Karpas-422 (cell line): ENCODE measurements at regions not wholly inside any gene's neighbourhood (a gene's known extent, or its start where the extent isn't known, plus 50 kb on each side); places are given as distances from the start of the nearest gene placed in this dataset.

Source experiments
- DNase-seq: peaks from one replicate; pipeline ENCODE4 v3.0.0-alpha.2; 2015
- H2AFZ ChIP-seq: fragments of 200-600 bp; sonication (generic); 2 replicates; pipeline ENCODE4 v1.6.1; 2014; ENCODE audit warnings: antibody characterized with exemption, low read length, mixed read lengths
- H3K27ac ChIP-seq: fragments of 200-600 bp; sonication (generic); 2 replicates; pipeline ENCODE4 v1.5.1; 2014; ENCODE audit warnings: mild to moderate bottlenecking, low read length, moderate library complexity
- H3K27me3 ChIP-seq: fragments of 200-600 bp; sonication (generic); 2 replicates; pipeline ENCODE4 v1.6.1; 2014; ENCODE audit warnings: low read length, mixed read lengths
- H3K36me3 ChIP-seq: fragments of 200-600 bp; sonication (generic); 2 replicates; pipeline ENCODE4 v1.6.1; 2014; ENCODE audit warnings: low read length, mixed read lengths; ENCODE audit not compliant: insufficient read depth
- H3K4me1 ChIP-seq: fragments of 200-600 bp; sonication (generic); 2 replicates; pipeline ENCODE4 v1.6.1; 2014; ENCODE audit warnings: mild to moderate bottlenecking, low read length, mixed read lengths
- H3K4me2 ChIP-seq: fragments of 200-600 bp; sonication (generic); 2 replicates; pipeline ENCODE4 v1.6.1; 2014; ENCODE audit warnings: low read length, low read depth, mild to moderate bottlenecking; ENCODE audit not compliant: poor library complexity, severe bottlenecking
- H3K4me3 ChIP-seq: fragments of 200-600 bp; sonication (generic); 2 replicates; pipeline ENCODE4 v1.5.1; 2014; ENCODE audit warnings: mild to moderate bottlenecking, antibody characterized with exemption, low read length, mixed read lengths
- H3K79me2 ChIP-seq: fragments of 200-600 bp; sonication (generic); 2 replicates; pipeline ENCODE4 v1.6.1; 2014; ENCODE audit warnings: mild to moderate bottlenecking, low read length, mixed read lengths
- H3K9ac ChIP-seq: fragments of 200-600 bp; sonication (generic); 2 replicates; pipeline ENCODE4 v1.6.0; 2014; ENCODE audit warnings: low read length
- H3K9me2 ChIP-seq: fragments of 200-600 bp; sonication (generic), shearing (Covaris generic); replicated peaks from 2 replicates; pipeline ENCODE4 v1.6.0; 2014; ENCODE audit warnings: mild to moderate bottlenecking, low read length, moderate library complexity; ENCODE audit not compliant: insufficient read depth
- H3K9me3 ChIP-seq: fragments of 300-700, 200-600 bp; sonication (generic); 2 replicates; pipeline ENCODE4 v1.6.1; 2014; ENCODE audit warnings: low read length, mixed read lengths
- H4K20me1 ChIP-seq: fragments of 200-600 bp; sonication (generic); 2 replicates; pipeline ENCODE4 v1.6.1; 2014; ENCODE audit warnings: mild to moderate bottlenecking, antibody characterized with exemption, low read length, low read depth; ENCODE audit not compliant: insufficient read depth

- H3K36me3 ChIP-seq, result no peaks in the 10 kb centered on the region
- no peaks in the 10 kb centered on the region for H3K9me3 ChIP-seq
- no peaks in the 10 kb centered on the region for H3K4me1 ChIP-seq
- no peak overlapping the region for H3K9ac ChIP-seq
- no peak overlapping the region for H3K4me3 ChIP-seq
- H4K20me1 ChIP-seq, result no peaks in the 10 kb centered on the region
- H3K79me2 ChIP-seq, result no peaks in the 10 kb centered on the region
- H3K27me3 ChIP-seq, result no peaks in the 10 kb centered on the region
- H2AFZ ChIP-seq, result no peak overlapping the region
- H3K4me2 ChIP-seq, result no peak overlapping the region
- DNase-seq, result no peak
- H3K27ac ChIP-seq, result no peak overlapping the region
- H3K9me2 ChIP-seq, result no peaks in the 10 kb centered on the region
Measured at GRCh38 chr1:55572878-55573734, 357.9 kb upstream of the USP24 start.

DNA sequence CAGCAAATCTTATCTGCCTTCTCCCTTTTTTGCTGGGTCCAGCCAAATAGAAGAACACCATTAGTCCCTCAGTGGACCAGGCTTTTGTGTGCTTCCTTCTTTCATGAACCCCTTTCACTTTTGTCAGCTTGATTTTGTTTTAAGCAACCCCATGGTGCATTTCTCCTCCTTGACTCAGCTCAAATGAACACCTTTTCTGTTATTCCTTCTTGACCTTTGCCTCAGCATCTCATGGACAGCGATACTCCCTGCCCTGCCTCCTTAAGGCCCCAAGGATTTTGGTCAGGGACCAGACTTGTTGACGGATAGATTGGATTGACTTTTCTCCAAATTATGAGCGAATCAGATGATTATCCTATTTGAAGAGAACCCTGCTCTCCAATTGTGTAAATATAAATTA, 356.6 kb upstream of the USP24 start:
- Histone ChIP-seq H4K20me1 (no peaks in the 10 kb centered on the region), H2AFZ (no peak overlapping the region), H3K36me3 (no peaks in the 10 kb centered on the region), H3K27me3 (no peaks in the 10 kb centered on the region), H3K9me2 (no peaks in the 10 kb centered on the region), H3K79me2 (no peaks in the 10 kb centered on the region), H3K27ac (no peak overlapping the region), H3K4me3 (no peak overlapping the region), H3K4me2 (no peak overlapping the region), H3K4me1 (no peaks in the 10 kb centered on the region), H3K9me3 (no peaks in the 10 kb centered on the region), H3K9ac (no peak overlapping the region)
- no peak for DNase-seq

DNA sequence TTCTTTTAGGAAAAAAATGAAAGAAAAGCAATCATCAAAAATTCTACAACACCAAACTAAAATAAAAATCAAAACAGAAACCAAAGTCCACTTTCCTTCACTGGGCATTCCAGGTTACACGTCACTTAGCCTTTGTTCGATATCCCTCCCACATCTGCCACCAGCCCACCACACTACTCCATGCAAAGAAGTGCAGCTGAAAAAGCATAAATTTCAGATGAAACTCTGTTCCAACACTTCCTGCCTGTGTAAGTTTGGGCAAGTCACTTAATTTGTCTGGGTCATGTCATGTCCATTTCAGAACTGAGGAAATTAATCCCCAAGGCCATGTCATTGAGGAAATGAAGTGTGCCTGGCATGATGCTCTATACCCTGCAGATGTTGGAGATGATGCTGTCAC, 354.3 kb upstream of the USP24 start:
- Histone ChIP-seq H3K9ac (no peak overlapping the region), H3K9me3 (no peaks in the 10 kb centered on the region), H2AFZ (no peak overlapping the region), H3K79me2 (no peaks in the 10 kb centered on the region), H3K4me1 (no peaks in the 10 kb centered on the region), H3K4me2 (no peak overlapping the region), H3K4me3 (no peak overlapping the region), H3K27ac (no peak overlapping the region), H3K9me2 (no peaks in the 10 kb centered on the region), H4K20me1 (no peaks in the 10 kb centered on the region), H3K27me3 (no peaks in the 10 kb centered on the region), H3K36me3 (no peaks in the 10 kb centered on the region)
- no peak for DNase-seq

DNA sequence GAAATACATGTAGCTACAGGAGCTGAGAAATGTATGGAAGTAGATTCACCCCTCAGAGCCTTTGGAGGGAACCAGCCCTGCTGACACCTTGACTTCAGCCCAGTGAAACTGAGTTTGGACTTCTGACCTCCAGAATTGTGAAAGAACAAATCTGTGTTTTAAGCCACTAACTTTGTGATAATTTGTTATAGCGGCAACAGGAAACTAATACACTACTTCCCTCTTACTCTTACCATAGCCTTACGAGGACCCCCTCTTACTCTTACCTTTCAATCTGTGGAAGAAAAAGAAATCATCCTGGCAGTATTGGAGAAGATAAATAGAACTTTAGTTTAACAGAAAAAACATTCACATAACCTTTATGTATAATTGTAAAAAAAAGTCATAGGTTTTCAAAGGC, 353.6 kb upstream of the USP24 start:
- Histone ChIP-seq H3K79me2 (no peaks in the 10 kb centered on the region), H2AFZ (no peak overlapping the region), H3K9me2 (no peaks in the 10 kb centered on the region), H3K4me3 (no peak overlapping the region), H3K27me3 (no peaks in the 10 kb centered on the region), H3K9me3 (no peaks in the 10 kb centered on the region), H3K4me2 (no peak overlapping the region), H3K4me1 (no peaks in the 10 kb centered on the region), H3K9ac (no peak overlapping the region), H4K20me1 (no peaks in the 10 kb centered on the region), H3K27ac (no peak overlapping the region), H3K36me3 (no peaks in the 10 kb centered on the region)
- no peak for DNase-seq

GRCh38 chr1:55560266-55560665, 345.1 kb upstream of the USP24 start:
- H3K9ac ChIP-seq, result no peak overlapping the region
- no peaks in the 10 kb centered on the region for H4K20me1 ChIP-seq
- no peaks in the 10 kb centered on the region for H3K9me3 ChIP-seq
- no peak overlapping the region for H3K4me2 ChIP-seq
- no peak overlapping the region for H2AFZ ChIP-seq
- no peaks in the 10 kb centered on the region for H3K79me2 ChIP-seq
- no peaks in the 10 kb centered on the region for H3K9me2 ChIP-seq
- no peaks in the 10 kb centered on the region for H3K27me3 ChIP-seq
- no peak for DNase-seq
- no peaks in the 10 kb centered on the region for H3K36me3 ChIP-seq
- no peaks in the 10 kb centered on the region for H3K4me1 ChIP-seq
- H3K27ac ChIP-seq, result no peak overlapping the region
- H3K4me3 ChIP-seq, result no peak overlapping the region

DNA sequence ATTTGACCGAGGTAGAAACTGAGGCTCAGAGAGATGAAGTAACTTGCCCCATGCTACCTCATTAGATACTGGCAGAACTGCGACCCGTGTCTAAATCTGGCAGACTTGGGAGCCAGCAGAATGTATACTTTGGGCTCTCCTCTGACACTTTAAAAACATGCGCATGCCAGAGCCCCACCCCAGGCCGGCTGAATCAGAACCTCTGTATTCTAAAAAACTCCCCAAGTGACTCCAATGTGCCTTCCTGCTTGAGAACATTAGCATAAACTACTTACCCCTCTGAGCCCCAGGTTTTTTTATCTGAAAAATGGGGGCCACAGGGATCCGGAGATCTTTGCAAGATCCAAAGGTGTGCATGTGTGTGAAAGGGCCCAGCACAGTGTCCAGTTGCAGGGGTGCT, 344.7 kb upstream of the USP24 start:
- H3K4me2 ChIP-seq, result no peak overlapping the region
- H3K36me3 ChIP-seq, result no peaks in the 10 kb centered on the region
- H3K9me2 ChIP-seq, result no peaks in the 10 kb centered on the region
- H3K4me1 ChIP-seq, result no peaks in the 10 kb centered on the region
- no peaks in the 10 kb centered on the region for H3K9me3 ChIP-seq
- H3K9ac ChIP-seq, result no peak overlapping the region
- H2AFZ ChIP-seq, result no peak overlapping the region
- H4K20me1 ChIP-seq, result no peaks in the 10 kb centered on the region
- H3K79me2 ChIP-seq, result no peaks in the 10 kb centered on the region
- DNase-seq, result no peak
- H3K27me3 ChIP-seq, result no peaks in the 10 kb centered on the region
- H3K4me3 ChIP-seq, result no peak overlapping the region
- H3K27ac ChIP-seq, result no peak overlapping the region

DNA sequence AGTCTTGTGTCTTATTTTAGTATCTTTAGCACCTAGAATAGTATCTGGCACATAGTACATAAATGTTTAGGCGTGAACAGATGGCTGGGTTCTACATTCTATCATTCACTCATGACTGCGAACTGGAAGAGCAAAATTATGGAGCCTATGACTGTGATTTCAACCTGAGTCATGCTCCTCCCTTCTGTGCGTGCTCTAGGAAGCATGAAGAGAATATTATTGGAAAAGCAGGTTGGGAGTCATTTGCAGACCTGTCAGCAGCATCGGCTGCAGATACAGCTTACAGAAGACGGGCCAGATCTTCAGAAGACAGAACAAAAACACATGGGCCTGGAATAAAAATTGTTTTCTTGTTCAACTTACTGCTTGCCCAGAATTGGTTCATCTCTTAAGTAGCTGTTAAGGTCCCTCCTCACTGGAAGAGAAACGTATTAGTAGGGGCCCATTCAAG, 344.0 kb upstream of the USP24 start:
- no peak for DNase-seq
- no peaks in the 10 kb centered on the region for H4K20me1 ChIP-seq
- H3K9me2 ChIP-seq, result no peaks in the 10 kb centered on the region
- no peak overlapping the region for H3K9ac ChIP-seq
- no peaks in the 10 kb centered on the region for H3K9me3 ChIP-seq
- no peak overlapping the region for H3K4me3 ChIP-seq
- no peak overlapping the region for H3K27ac ChIP-seq
- no peaks in the 10 kb centered on the region for H3K4me1 ChIP-seq
- no peak overlapping the region for H2AFZ ChIP-seq
- no peak overlapping the region for H3K4me2 ChIP-seq
- H3K27me3 ChIP-seq, result no peaks in the 10 kb centered on the region
- H3K79me2 ChIP-seq, result no peaks in the 10 kb centered on the region
- H3K36me3 ChIP-seq, result no peaks in the 10 kb centered on the region

DNA sequence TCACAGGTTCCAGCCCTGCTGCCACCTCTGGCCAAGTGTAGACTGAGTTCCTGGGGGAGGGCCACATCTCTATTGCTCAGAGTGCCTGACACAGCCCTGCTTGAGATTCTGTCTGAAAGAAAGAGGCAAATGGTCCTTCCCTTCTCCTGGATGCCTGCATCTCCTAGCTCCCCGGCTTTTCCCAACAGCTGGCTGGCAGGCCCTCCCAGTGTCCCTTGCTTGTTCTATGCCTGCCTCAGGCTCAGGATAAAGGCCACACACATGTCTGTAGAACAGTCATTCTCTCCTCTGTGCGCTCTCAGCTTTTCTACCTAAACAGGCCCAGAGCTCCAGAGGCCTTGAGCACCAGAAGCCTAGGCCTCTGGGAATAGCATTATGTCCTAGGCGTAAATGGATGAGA, 343.4 kb upstream of the USP24 start:
- no peak overlapping the region for H3K4me3 ChIP-seq
- no peaks in the 10 kb centered on the region for H3K9me3 ChIP-seq
- H3K36me3 ChIP-seq, result no peaks in the 10 kb centered on the region
- H3K4me2 ChIP-seq, result no peak overlapping the region
- H3K9me2 ChIP-seq, result no peaks in the 10 kb centered on the region
- no peak for DNase-seq
- H3K79me2 ChIP-seq, result no peaks in the 10 kb centered on the region
- H3K4me1 ChIP-seq, result no peaks in the 10 kb centered on the region
- no peaks in the 10 kb centered on the region for H4K20me1 ChIP-seq
- H3K27me3 ChIP-seq, result no peaks in the 10 kb centered on the region
- no peak overlapping the region for H2AFZ ChIP-seq
- no peak overlapping the region for H3K27ac ChIP-seq
- no peak overlapping the region for H3K9ac ChIP-seq
